Stomach (tissue), 4 donors: ENCODE measurements at regions not wholly inside any gene's neighbourhood (a gene's known extent, or its start where the extent isn't known, plus 50 kb on each side); places are given as distances from the start of the nearest gene placed in this dataset.

Experiments
- CTCF ChIP-seq, 7 experiments: fragments of 450-650 bp in 4 of 7; fragments of 200-600 bp in 3 of 7; sonication (generic) in 3 of 7; IDR thresholded peaks; one replicate each; pipeline ENCODE4 v1.5.1; 2016 to 2019; ENCODE audit warnings: antibody characterized with exemption in 7 of 7, control low read depth in 2 of 7, mild to moderate bottlenecking in 1 of 7
- EP300 ChIP-seq: sonication (generic); formaldehyde crosslinking; IDR thresholded peaks from one replicate; pipeline ENCODE4 v1.6.1; 2017; ENCODE audit warnings: antibody characterized with exemption
- POLR2A ChIP-seq, 4 donors: fragments of 450-650 bp; IDR thresholded peaks; one replicate each; pipeline ENCODE4 v1.6.1; 2016; ENCODE audit warnings: antibody characterized with exemption in 4 of 4, control low read depth in 2 of 4, mild to moderate bottlenecking in 1 of 4, moderate library complexity in 1 of 4
- POLR2AphosphoS5 ChIP-seq, 3 donors: sonication (generic); formaldehyde crosslinking; IDR thresholded peaks; one replicate each; pipeline ENCODE4 v1.6.1; 2016; ENCODE audit warnings: antibody characterized with exemption in 3 of 3

- no peak for TF ChIP-seq POLR2A (IDR thresholded peaks at IDR 0.05)
- no peak for TF ChIP-seq CTCF (IDR thresholded peaks at IDR 0.05)
- TF ChIP-seq POLR2AphosphoS5 (IDR thresholded peaks at IDR 0.05) = no peak
- TF ChIP-seq EP300 = no peak
Measured at GRCh38 chr2:223481486-223481885, 120.7 kb downstream of the SCG2 start.
